Uterus (tissue), 3 donors: ENCODE measurements at regions not wholly inside any gene's neighbourhood (a gene's known extent, or its start where the extent isn't known, plus 50 kb on each side); places are given as distances from the start of the nearest gene placed in this dataset.

Experiments
- DNase-seq, 2 donors: peaks; one replicate each; pipeline ENCODE4 v3.0.0-alpha.2; 2019 to 2020
- H3K27ac ChIP-seq, 2 donors: fragments of 200-600 bp; sonication (generic); 1 replicate in 1 of 2; 2 replicates in 1 of 2; pipeline ENCODE4 v1.5.1; 2016 to 2018
- H3K27me3 ChIP-seq, 2 donors: fragments of 200-600 bp; sonication (generic); one replicate each; pipeline ENCODE4 v1.5.1; 2018 to 2019; ENCODE audit warnings: control low read depth in 1 of 2
- H3K36me3 ChIP-seq, 2 donors: fragments of 200-600 bp; sonication (generic); one replicate each; pipeline ENCODE4 v1.5.1; 2019; ENCODE audit warnings: control low read depth in 1 of 2
- H3K4me1 ChIP-seq, 2 donors: fragments of 200-600 bp; sonication (generic); one replicate each; pipeline ENCODE4 v1.5.1; 2018 to 2019; ENCODE audit warnings: control low read depth in 1 of 2
- H3K4me3 ChIP-seq, 2 donors: fragments of 200-600 bp; sonication (generic); 1 replicate in 1 of 2; 2 replicates in 1 of 2; pipeline ENCODE4 v1.5.1; 2018 to 2019; ENCODE audit warnings: mild to moderate bottlenecking in 1 of 2
- H3K9me3 ChIP-seq, 2 donors: fragments of 200-600 bp; sonication (generic); one replicate each; pipeline ENCODE4 v1.5.1; 2019; ENCODE audit warnings: control low read depth in 1 of 2
- POLR2A ChIP-seq, 2 donors: fragments of 450-650 bp; IDR thresholded peaks; one replicate each; pipeline ENCODE4 v1.6.1; 2016; ENCODE audit warnings: antibody characterized with exemption in 2 of 2, mild to moderate bottlenecking in 1 of 2, moderate library complexity in 1 of 2
- intact Hi-C: fragments of 100-400 bp; cut with DNase I; formaldehyde crosslinking; loops from one replicate; pipeline ENCODE4 v1.15.1; 2023; ENCODE audit warnings: low total_unique reads
- TF ChIP-seq, protein P1 (sequence below), 4 experiments: fragments of 200-600 bp in 2 of 4; fragments of 450-650 bp in 2 of 4; sonication (generic) in 2 of 4; IDR thresholded peaks; one replicate each; pipeline ENCODE4 v1.5.1; 2016 to 2019; ENCODE audit warnings: antibody characterized with exemption in 4 of 4, mild to moderate bottlenecking in 2 of 4, moderate library complexity in 1 of 4
- donor health status: DM: yes; HTN: yes; CAD: no.

DNA sequence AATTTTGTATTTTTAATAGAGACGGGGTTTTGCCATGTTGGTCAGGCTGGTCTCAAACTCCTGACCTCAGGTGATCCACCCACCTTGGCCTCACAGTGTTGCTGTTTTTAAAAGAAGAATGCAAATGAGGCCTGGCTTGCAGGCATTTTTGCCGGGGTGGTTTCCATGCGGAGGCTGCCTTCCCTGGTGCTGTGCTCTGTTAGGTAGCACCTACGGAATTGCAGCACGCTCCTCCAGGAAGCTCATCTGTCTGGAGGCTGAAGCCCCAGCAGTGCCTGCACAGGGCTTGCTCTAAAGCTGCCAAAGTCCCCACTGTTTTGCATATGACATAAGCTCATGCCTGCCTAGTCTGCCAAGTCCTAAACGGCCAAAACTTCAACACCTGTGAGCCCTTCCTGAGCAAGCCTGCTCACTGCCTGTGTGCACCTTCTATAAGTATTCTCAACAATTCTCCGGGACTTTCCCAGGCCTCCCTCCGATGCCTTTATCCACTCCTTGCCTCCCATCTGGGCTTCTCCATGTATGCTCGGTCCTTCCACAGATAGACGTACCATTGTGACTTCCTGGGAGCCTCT lies 551.3 kb upstream of the RAB6C start:
- Histone ChIP-seq H3K4me3 (no peak overlapping the region), H3K4me1 (no peaks in the 10 kb centered on the region), H3K36me3 (no peaks in the 10 kb centered on the region), H3K27ac (no peak overlapping the region), H3K9me3 (no peaks in the 10 kb centered on the region), H3K27me3 (no peaks in the 10 kb centered on the region)
- TF ChIP-seq, protein P1, sequence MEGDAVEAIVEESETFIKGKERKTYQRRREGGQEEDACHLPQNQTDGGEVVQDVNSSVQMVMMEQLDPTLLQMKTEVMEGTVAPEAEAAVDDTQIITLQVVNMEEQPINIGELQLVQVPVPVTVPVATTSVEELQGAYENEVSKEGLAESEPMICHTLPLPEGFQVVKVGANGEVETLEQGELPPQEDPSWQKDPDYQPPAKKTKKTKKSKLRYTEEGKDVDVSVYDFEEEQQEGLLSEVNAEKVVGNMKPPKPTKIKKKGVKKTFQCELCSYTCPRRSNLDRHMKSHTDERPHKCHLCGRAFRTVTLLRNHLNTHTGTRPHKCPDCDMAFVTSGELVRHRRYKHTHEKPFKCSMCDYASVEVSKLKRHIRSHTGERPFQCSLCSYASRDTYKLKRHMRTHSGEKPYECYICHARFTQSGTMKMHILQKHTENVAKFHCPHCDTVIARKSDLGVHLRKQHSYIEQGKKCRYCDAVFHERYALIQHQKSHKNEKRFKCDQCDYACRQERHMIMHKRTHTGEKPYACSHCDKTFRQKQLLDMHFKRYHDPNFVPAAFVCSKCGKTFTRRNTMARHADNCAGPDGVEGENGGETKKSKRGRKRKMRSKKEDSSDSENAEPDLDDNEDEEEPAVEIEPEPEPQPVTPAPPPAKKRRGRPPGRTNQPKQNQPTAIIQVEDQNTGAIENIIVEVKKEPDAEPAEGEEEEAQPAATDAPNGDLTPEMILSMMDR (IDR thresholded peaks at IDR 0.05), result no peak
- TF ChIP-seq POLR2A (IDR thresholded peaks at IDR 0.05), result no peak
- intact Hi-C loops, result no loop called here
- DNase-seq, result no peak

DNA sequence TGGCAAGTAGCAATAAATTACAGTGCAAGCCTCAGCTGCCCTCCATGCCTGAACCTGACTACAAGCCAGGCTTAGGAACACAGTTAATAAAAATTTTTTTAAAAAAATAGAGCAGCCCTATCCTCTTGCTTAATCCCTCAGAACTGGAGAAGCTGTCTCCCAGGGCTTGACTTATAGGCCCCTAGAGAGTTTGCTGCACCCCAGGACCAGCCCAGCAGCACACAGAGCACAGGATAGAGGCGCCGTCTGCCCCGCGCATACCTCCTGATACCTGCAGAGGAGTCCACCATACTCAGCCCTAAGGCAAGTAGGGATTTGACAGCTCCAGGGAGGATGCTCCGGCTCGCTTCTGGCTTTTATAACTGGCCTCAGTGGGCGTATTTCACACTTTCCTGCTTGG lies 548.6 kb upstream of the RAB6C start:
- Histone ChIP-seq H3K36me3 (no peaks in the 10 kb centered on the region), H3K4me1 (no peaks in the 10 kb centered on the region), H3K4me3 (no peak overlapping the region), H3K9me3 (no peaks in the 10 kb centered on the region), H3K27me3 (no peaks in the 10 kb centered on the region), H3K27ac (no peak overlapping the region)
- TF ChIP-seq, protein P1 (IDR thresholded peaks at IDR 0.05), result no peak
- TF ChIP-seq POLR2A (IDR thresholded peaks at IDR 0.05), result no peak
- intact Hi-C loops, result no loop called here
- no peak for DNase-seq

DNA sequence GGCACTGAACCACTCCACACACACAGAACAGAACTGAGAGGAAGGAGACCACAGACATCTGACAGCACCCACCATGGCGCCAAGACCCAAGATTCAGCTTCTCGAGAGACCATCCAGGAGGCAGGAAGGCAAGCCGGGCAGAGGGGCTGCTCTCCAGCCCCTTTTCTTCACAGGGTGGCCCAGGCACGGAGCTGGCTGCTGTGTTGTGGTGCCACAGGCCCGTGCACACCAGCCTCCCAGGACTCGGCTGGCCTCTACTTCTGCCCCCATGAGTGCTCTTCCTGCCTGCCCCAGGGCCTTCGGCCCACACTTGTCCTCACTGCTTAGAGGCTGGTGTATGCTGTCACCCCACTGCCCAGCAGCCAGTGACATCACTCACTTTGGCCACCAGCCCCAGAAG lies 547.6 kb upstream of the RAB6C start:
- Histone ChIP-seq H3K27ac (no peak overlapping the region), H3K36me3 (no peaks in the 10 kb centered on the region), H3K4me3 (no peak overlapping the region), H3K27me3 (no peaks in the 10 kb centered on the region), H3K9me3 (no peaks in the 10 kb centered on the region), H3K4me1 (no peaks in the 10 kb centered on the region)
- intact Hi-C loops, result no loop called here
- no peak for TF ChIP-seq POLR2A (IDR thresholded peaks at IDR 0.05)
- TF ChIP-seq, protein P1 (IDR thresholded peaks at IDR 0.05), result no peak
- no peak for DNase-seq

DNA sequence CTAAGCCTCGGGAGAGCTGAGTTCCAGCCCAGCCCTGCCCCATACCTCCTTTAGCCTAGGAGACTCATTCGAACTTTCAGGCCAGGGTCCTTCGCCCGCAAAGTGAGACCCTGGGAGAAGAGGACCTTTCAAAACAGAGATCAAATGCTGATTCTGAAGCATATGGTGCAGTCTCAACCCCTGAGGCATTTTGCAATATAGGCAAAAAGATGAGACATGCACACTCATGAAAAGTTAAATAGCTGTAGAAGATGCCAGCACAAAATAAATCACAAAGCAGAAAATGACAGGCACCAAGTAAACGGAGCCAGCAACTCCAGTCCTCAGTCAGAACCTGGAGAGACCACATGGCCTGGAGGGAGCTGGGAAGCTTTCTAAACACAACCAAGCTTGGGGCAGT lies 542.7 kb upstream of the RAB6C start:
- Histone ChIP-seq H3K9me3 (no peaks in the 10 kb centered on the region), H3K4me3 (no peak overlapping the region), H3K4me1 (no peaks in the 10 kb centered on the region), H3K27me3 (no peaks in the 10 kb centered on the region), H3K27ac (no peak overlapping the region), H3K36me3 (no peaks in the 10 kb centered on the region)
- intact Hi-C loops, result no loop called here
- no peak for DNase-seq
- TF ChIP-seq, protein P1 (IDR thresholded peaks at IDR 0.05), result no peak
- no peak for TF ChIP-seq POLR2A (IDR thresholded peaks at IDR 0.05)

DNA sequence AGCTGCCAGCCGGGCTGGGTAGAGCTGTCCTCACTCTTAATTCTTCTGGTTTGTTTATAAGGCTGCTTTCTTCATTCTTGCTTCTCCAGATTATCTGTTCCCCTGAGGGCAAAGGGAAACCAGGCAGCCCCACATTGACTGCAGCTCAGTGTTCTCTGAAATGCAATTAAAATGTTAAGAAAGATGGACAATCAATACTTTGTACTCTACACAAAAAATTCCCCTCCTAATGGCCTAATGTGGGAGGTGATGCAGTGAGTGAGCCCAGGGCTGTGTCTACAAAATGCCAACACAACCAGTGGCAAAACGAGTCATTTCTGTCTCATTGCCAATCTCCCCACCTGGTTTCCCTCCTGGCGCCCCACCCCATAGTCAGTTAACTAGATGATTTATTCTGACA lies 541.7 kb upstream of the RAB6C start:
- no peak overlapping the region for H3K27ac ChIP-seq
- DNase-seq, result no peak
- no peak for TF ChIP-seq POLR2A (IDR thresholded peaks at IDR 0.05)
- TF ChIP-seq, protein P1 (IDR thresholded peaks at IDR 0.05), result no peak
- no peaks in the 10 kb centered on the region for H3K36me3 ChIP-seq
- intact Hi-C loops, result no loop called here
- H3K27me3 ChIP-seq, result no peaks in the 10 kb centered on the region
- no peak overlapping the region for H3K4me3 ChIP-seq
- H3K4me1 ChIP-seq, result no peaks in the 10 kb centered on the region
- H3K9me3 ChIP-seq, result no peaks in the 10 kb centered on the region
